Mucosa of descending colon (tissue), 3 donors: ENCODE measurements at regions not wholly inside any gene's neighbourhood (a gene's known extent, or its start where the extent isn't known, plus 50 kb on each side); places are given as distances from the start of the nearest gene placed in this dataset.

ENCODE experiments used
- ATAC-seq: fragments of 200-7000 bp; cut with Tn5 transposase; one replicate; pipeline ENCODE4 v1.9.1; 2020; ENCODE audit warnings: mild to moderate bottlenecking, moderate library complexity
- DNase-seq, 3 donors: peaks; one replicate each; pipeline ENCODE4 v3.0.0-alpha.2; 2020
- H3K36me3 ChIP-seq: fragments of 200-600 bp; one replicate; pipeline ENCODE4 v1.8.0; 2021; ENCODE audit warnings: low read depth, mild to moderate bottlenecking
- H3K4me1 ChIP-seq: fragments of 200-600 bp; one replicate; pipeline ENCODE4 v1.8.0; 2021; ENCODE audit warnings: low read depth, mild to moderate bottlenecking
- H3K4me3 ChIP-seq: fragments of 200-600 bp; one replicate; pipeline ENCODE4 v1.8.0; 2021; ENCODE audit warnings: mild to moderate bottlenecking
- H3K9me3 ChIP-seq: fragments of 200-600 bp; one replicate; pipeline ENCODE4 v1.8.0; 2021; ENCODE audit warnings: mild to moderate bottlenecking
- intact Hi-C, 2 donors: fragments of 100-400 bp; cut with DNase I in 1 of 2; cut with micrococcal nuclease in 1 of 2; formaldehyde crosslinking; loops; one replicate each; pipeline versions ENCODE4 v1.11.0 to v1.11.1; 2022; cut with DNase I, micrococcal nuclease
- TF ChIP-seq, protein P1 (sequence below): fragments of 200-600 bp; IDR thresholded peaks from one replicate; pipeline ENCODE4 v1.8.0; 2022; ENCODE audit warnings: antibody characterized with exemption, mild to moderate bottlenecking
- donor health status: DM: no; HTN: no; CAD: no; lungs with moderate emphysema.
- donor health status: DM: no; HTN: no; CAD: no.
- donor health status: DM: no; HTN: yes; CAD: no.

DNA sequence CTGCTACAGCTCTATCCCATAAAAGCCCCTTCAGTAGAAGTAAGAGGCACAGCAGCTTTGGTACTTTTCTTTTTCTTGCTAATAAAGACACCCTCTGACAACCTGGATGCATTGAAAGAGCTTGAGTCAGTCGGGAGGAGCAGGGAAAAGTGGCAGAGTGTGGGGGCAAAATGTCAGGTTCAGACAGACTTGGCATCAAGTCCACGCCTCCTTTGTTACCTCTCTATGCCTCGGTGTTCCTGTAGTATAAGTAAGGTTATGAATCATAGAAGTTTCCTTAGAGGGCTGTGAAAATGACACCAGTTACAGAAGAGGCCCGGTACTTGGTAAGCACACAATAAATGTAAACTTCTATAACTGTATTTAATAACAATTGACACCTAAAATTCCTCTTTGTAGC lies 133.9 kb downstream of the ESM1 start:
- intact Hi-C loops = no loop called here
- TF ChIP-seq, protein P1, sequence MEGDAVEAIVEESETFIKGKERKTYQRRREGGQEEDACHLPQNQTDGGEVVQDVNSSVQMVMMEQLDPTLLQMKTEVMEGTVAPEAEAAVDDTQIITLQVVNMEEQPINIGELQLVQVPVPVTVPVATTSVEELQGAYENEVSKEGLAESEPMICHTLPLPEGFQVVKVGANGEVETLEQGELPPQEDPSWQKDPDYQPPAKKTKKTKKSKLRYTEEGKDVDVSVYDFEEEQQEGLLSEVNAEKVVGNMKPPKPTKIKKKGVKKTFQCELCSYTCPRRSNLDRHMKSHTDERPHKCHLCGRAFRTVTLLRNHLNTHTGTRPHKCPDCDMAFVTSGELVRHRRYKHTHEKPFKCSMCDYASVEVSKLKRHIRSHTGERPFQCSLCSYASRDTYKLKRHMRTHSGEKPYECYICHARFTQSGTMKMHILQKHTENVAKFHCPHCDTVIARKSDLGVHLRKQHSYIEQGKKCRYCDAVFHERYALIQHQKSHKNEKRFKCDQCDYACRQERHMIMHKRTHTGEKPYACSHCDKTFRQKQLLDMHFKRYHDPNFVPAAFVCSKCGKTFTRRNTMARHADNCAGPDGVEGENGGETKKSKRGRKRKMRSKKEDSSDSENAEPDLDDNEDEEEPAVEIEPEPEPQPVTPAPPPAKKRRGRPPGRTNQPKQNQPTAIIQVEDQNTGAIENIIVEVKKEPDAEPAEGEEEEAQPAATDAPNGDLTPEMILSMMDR = no peak
- DNase-seq (no peak), ATAC-seq (no peak)
- no peaks in the 10 kb centered on the region for H3K9me3 ChIP-seq
- no peak overlapping the region for H3K4me3 ChIP-seq
- no peaks in the 10 kb centered on the region for H3K4me1 ChIP-seq
- no peaks in the 10 kb centered on the region for H3K36me3 ChIP-seq

DNA sequence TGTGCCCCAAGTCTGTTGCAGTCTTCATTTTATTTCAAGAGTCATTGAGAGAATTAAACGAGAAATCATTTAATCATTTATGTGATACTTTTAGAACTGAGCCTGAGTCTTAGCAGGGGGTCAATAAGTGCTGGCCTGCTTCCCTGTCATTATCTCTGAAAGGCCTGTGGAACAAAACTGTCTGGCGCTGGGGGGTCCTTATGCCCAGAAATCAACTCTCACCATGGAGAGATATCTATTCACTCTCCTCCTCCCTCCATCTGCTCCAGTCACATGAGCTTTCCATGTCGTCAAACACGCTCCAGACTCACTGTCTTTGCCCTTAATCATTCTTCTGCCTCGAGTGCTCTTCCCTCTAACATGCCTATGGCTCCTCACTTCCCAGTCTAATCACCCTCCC lies 136.8 kb downstream of the ESM1 start:
- intact Hi-C loops = loop anchor here in 1 of 2 donors (5.0 kb wide), 1 partner anchor 331 kb away; the partner anchor contains the start of gene SNX18
- no peaks in the 10 kb centered on the region for H3K4me1 ChIP-seq
- no peaks in the 10 kb centered on the region for H3K9me3 ChIP-seq
- ATAC-seq (no peak), DNase-seq (no peak)
- no peaks in the 10 kb centered on the region for H3K36me3 ChIP-seq
- H3K4me3 ChIP-seq = no peak overlapping the region
- TF ChIP-seq, protein P1 = no peak

DNA sequence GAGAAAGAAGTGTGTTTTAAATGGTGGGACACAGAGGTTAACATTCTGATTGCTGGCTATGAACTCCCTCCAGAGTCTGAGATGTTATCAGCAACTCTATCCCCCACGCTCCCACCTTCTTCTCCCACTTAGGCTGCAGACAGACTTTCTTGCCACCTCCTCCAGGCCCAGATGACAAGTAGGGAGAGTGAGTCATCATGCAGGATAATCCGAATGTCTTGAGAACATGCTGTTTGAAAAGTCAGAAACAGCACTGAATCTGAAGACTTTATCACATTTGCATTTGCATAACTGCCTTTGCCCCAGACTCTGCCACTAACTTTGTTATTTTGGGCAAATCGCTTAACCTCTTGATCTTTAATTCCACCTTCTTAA lies 139.8 kb downstream of the ESM1 start:
- H3K9me3 ChIP-seq = no peaks in the 10 kb centered on the region
- intact Hi-C loops = loop anchor here (2.0 to 5.0 kb wide), 2 partner anchors 328 to 329 kb away; partner anchors contain the start of gene SNX18 (in 2 of the 2)
- no peaks in the 10 kb centered on the region for H3K4me1 ChIP-seq
- DNase-seq (no peak), ATAC-seq (no peak)
- TF ChIP-seq, protein P1 = no peak
- no peak overlapping the region for H3K4me3 ChIP-seq
- no peaks in the 10 kb centered on the region for H3K36me3 ChIP-seq

DNA sequence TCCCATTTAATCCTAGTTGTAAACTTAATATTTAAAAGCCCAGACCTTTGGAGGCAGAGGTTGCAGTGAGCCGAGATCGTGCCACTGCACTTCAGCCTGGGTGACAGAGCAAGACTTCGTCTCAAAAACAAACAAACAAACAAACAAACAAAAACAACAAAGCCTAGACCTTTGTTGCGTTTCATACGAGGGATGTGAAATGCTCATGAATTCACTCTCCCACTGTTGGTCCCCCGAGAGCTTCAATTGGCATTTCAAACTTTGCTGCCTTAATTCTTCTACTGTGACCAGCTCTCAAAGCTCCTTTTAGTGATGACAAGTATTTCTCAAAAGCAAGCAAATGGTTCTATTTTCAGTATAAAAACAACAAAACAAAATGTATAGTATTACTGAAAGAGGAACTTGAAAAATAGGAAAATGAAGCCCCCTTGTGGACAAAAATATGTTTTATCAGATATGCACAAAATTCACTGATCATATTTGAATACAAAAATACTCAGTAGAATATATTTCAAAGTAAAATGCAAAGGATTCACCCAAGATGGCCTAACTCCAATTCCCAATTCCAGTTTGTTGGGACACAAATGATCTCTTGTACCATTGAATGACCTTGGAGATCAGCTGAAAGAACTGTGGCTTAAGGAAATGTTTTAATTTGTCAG lies 140.4 kb downstream of the ESM1 start:
- peak in 1 of 3 donors; percentile 3 for DNase-seq
- TF ChIP-seq, protein P1 = peak; percentile 26
- Histone ChIP-seq H3K4me1 (no peaks in the 10 kb centered on the region), H3K4me3 (no peak overlapping the region), H3K9me3 (no peaks in the 10 kb centered on the region), H3K36me3 (no peaks in the 10 kb centered on the region)
- intact Hi-C loops = loop anchor here (2.0 to 5.0 kb wide), 2 partner anchors 328 kb away; partner anchors contain the start of gene SNX18 (in 2 of the 2)
- no peak for ATAC-seq

DNA sequence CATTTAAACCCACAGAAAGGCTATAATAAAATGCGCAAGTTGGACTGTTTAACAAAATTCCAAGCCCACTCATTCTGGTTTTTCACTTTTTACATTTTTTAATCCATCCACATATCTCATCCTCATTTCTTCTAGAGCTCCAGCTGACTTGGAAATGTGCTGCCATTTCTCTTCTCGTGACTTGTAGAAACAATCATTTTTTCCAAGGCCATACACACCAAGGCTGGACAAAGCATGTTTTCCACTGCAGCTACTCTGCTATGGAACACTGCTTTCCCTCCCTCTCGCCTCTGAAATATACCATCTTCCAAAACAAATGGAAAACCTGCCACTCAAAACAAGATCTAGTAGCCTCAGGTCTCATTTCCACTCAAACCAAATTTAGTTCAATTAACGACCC lies 141.1 kb downstream of the ESM1 start:
- no peaks in the 10 kb centered on the region for H3K9me3 ChIP-seq
- H3K4me1 ChIP-seq = no peaks in the 10 kb centered on the region
- ATAC-seq (no peak), DNase-seq (no peak)
- TF ChIP-seq, protein P1 = no peak
- no peak overlapping the region for H3K4me3 ChIP-seq
- no peaks in the 10 kb centered on the region for H3K36me3 ChIP-seq
- intact Hi-C loops = loop anchor here in 1 of 2 donors (2.0 kb wide), 1 partner anchor 327 kb away; the partner anchor contains the start of gene SNX18
